T follicular helper cell (primary cell): ENCODE measurements at regions not wholly inside any gene's neighbourhood (a gene's known extent, or its start where the extent isn't known, plus 50 kb on each side); places are given as distances from the start of the nearest gene placed in this dataset.
"Not testable (repeated sequence)": the region's sequence is repeated elsewhere in the genome, so short reads cannot be mapped to it uniquely, and the experiment has no call there.

Experiments used
- DNase-seq: peaks from one replicate; pipeline ENCODE4 v3.0.0-alpha.2; 2020; ENCODE audit warnings: low read depth

GRCh38 chrX:102784550-102784949, 64.0 kb downstream of the GPRASP3 start:
- no peak for DNase-seq

DNA sequence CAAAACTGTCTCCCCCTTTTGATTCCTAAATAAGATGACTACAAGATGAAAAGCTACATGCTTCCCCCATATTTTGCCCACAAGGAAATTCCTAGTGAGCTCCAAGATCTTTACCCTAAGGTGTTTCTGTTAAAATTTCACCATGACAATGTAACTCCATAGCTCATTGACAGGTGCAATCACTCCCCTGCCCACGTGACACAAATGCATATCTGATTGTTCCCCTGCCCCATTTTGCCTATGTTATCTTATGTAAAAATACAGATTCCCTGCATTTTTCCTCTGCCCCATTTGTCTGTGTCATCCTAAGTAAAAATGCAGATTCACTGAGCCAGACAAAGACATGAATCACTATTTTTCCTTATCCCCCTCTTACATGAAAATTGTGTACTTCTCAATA, 66.7 kb downstream of the GPRASP3 start:
- DNase-seq: no peak

- DNase-seq: no peak
These were observed 87.8 kb downstream of the GPRASP3 start for GRCh38 chrX:102808336-102808735.

DNA sequence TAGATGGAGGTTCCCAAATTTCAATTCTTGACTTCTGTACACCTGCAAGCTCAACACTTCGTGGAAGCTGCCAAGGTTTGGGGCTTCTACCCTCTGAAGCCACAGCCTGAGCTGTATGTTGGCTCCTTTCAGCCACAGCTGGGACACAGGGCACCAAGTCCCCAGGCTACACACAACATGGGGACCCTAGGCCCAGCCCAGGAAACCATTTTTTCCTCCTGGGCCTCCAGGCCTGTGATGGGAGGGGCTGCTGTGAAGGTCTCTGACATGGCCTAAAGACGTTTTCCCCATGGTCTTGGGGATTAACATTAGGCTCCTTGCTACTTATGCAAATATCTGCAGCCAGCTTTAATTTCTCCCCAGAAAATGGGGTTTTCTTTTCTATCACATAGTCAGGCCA, 97.7 kb downstream of the GPRASP3 start:
- DNase-seq: not testable (repeated sequence)

GRCh38 chrX:102832661-102833060, 104.4 kb upstream of the RAB40AL start:
- no peak for DNase-seq

DNA sequence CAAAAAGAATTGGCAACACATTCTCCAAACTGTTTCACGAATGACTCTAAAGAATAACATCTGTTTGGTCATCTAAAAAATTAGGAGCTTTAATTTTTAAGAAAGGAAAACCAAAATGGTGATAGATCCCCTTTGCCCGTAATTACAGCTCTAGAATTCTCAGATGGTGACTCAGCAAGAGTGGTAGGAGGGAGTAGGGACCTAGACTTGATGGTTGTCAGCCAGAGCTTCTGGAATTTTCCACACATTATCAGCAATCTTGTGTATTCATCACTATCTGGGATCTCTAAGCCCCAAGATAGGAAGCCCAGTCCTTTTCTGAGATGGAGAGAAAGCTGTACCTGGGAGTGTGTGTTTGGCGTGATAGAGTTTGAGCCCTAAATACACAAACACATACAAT, 103.9 kb upstream of the RAB40AL start:
- DNase-seq: no peak

DNA sequence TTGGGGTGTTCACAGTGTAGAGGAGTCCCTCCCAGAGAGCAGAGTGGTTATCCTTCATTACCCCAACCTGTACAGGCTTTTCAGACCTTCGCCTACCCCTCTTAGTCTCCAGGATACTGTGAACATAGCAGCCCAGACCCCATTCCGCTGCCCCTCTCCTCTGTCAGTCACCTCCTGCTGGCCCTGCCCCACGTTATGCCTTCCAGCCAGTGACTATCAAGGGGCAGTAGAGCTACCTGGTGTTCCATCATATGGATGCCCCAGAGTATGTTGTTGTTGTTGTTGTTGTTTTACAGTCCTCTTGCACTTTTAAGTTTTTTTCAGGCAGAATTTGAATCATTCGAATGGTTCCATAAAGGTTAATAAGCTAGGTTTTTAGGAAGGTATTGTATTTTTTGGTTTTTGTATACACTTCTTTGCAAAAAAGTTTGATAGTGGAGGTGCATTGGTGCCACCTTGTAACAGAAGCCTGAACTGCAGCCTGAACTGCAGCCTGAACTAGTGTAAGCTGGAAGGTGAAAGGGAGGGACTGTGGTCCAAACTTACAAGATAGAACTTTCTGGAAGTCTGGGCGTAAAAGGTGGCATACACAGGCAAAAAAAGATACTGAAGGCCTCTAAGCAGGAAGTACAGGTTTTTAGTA, 101.4 kb upstream of the RAB40AL start:
- no peak for DNase-seq

DNA sequence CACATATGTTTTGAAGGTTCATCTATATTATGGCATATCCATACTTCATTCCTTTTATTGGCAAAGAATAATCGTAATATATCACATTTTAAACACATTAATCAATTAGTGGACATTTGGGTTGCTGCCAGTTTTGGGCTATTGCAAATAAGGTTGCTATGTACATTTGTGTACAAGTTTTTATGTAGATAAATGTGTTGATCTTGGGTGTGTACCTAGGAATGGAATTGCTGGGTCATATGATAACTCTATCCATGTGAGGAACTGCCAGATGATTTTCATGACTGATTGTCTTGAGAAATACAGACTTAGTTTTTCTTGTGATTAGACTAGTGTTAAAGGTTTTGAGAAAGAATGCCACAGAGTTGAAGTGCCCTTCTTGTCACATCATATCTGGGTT, 99.2 kb upstream of the RAB40AL start:
- DNase-seq: no peak

GRCh38 chrX:102840871-102841705, 96.0 kb upstream of the RAB40AL start:
- no peak for DNase-seq

DNA sequence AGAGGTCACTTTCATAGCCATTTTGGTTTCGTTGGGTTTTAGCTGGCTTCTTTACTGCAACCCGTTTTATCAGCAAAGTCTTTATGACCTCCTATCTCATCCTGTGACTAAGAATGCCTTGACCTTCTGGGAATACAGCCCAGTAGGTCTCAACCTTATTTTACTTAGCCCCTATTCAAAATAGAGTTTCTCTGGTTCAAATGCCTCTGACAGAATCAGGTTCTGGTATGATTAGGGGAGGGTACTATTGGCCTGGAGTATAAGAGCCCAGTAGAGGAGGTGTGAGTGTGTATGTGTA, 95.4 kb upstream of the RAB40AL start:
- no peak for DNase-seq

DNA sequence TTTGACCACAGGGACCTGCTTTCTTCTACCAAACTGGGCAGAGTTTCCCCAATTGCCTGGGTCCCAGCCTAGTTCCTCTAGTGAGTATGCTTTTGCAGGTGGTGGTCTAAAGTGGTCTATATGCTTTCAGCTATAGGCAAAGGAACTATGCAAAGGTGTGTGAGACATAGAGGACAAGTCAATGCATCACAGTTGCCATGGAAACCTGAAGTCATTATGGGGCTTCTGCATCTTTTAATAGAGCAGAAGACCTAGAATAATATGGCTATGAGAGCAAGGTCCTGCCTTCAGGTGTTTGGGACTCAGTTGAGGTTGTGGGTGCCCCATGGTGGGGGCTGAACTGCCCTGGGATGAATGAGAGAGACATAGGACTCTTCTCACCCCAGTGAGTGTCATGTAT, 92.1 kb upstream of the RAB40AL start:
- DNase-seq: no peak

GRCh38 chrX:102846544-102847236, 90.4 kb upstream of the RAB40AL start:
- no peak for DNase-seq

DNA sequence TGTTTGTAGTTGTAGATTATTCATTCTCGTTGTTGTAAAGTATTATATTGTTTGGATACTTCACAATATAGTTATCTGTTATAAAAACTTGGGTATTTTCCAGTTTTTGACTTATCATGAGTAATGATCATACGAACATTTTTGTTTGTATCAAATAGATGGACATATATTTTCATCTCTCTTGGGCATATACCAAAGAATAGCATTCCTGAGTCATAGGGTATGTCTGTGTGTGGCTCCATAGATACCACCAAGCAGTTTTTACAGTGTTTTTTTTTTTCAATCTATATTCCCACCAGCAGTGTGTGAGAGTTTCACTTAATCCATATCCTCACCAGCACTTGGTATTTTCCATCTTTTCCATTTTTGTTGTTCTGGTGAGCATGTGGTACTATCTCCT, 89.7 kb upstream of the RAB40AL start:
- DNase-seq: no peak

- DNase-seq: no peak
These were observed 87.7 kb upstream of the RAB40AL start for GRCh38 chrX:102849396-102849795.

DNA sequence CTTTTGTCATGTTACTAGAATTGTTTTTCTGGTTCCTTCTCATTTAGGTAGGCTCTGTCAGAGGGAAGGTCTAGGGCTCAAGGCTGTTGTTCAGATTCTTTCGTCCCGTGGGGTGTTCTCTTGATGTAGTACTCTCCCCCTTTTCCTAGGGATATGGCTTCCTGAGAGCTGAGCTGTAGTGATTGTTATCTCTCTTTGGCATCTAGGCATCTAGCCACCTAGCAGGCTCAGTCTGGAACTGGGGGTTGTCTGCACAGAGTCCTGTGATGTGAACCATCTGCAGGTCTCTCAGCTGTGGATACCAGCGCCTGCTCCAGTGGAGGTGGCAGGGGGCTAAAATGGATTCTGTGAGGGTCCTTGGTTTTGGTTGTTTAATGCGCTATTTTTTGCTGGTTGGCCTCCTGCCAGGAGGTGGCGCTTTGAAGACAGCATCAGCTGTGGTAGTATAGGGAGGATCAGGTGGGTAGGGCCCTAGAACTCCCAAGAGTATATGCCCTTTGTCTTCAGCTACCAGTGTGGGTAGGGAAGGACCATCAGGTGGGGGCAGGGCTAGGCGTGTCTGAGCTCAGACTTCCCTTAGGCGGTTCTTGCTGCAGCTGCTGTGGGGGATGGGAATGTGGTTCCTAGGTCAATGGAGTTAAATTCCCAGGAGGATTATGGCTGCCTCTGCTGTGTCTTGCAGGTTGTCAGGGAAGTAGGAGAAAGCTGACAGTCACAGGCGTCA, 78.1 kb upstream of the RAB40AL start:
- DNase-seq: not testable (repeated sequence)

DNA sequence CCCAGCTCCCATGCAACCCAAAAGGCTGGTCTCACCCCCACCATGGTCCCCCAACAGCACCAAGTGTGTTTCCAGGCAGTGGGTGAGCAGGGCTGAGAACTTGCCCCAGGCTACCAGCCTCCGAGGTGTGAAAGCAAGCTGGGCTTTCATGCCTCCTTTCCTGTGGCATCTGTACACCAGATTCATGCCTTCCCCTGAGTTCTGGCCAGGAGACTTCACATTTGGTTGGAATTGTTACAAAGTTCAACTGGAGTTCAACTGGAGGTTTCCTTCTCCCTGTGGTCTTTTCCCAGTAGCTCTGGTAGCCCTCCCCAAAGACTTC, 77.6 kb upstream of the RAB40AL start:
- no peak for DNase-seq

GRCh38 chrX:102860235-102860634, 76.8 kb upstream of the RAB40AL start:
- no peak for DNase-seq

DNA sequence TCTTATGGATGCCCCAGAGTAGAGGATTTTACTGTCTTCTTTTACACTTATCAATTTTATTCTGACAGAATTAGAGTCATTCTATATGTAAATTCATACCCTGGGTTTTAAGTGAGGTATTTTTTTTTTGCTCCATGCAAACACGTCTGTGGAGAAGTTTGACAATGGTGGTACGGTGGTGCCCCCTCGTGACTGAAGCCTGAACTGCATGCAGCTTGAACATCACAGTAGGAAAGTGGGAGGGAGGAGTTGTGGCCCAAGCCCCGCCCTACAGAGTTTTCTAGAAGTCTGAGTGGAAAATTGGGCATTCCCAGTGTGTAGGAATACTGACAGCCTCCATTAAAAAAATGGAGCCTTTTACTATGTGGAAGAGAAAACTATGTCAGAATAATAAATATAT, 73.3 kb upstream of the RAB40AL start:
- DNase-seq: peak; percentile 73

DNA sequence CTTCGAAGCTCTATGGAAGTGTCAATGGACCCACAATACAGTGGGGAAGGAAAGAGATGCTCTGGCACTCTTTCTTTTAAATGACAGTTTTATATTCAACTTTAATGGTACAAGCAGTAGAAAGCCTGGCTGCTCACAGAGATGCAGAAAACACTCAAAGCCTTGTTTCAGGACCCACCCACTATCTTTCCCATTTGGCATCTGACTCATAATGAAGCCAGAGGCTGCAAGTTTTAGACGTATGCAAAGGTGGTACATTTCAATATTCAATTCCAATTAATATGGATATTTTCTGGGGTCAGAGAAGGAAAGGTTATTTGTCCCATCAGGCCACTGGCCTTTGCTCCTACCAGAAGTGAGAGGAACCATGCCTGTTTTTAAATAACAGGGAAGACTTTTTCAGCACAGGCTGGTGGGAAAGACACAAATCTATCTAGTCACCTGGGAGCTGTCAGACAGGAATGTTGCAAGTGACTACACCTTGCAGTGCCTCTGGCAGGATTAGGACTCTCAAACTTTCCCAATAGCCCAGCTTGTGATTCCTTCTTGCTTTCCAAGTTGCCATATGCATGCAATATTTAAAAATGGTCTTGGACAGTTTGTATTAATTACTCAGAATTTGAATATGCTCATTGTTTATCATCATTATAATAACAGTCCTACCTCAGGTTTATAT, 70.0 kb upstream of the RAB40AL start:
- no peak for DNase-seq

- DNase-seq: no peak
These were observed 53.6 kb upstream of the RAB40AL start for GRCh38 chrX:102883491-102883890.
